ENCODE measurements at regions not wholly inside any gene's neighbourhood (a gene's known extent, or its start where the extent isn't known, plus 50 kb on each side); places are given as distances from the start of the nearest gene placed in this dataset.
"Not testable (repeated sequence)": the region's sequence is repeated elsewhere in the genome, so short reads cannot be mapped to it uniquely, and the experiment has no call there.

DNA sequence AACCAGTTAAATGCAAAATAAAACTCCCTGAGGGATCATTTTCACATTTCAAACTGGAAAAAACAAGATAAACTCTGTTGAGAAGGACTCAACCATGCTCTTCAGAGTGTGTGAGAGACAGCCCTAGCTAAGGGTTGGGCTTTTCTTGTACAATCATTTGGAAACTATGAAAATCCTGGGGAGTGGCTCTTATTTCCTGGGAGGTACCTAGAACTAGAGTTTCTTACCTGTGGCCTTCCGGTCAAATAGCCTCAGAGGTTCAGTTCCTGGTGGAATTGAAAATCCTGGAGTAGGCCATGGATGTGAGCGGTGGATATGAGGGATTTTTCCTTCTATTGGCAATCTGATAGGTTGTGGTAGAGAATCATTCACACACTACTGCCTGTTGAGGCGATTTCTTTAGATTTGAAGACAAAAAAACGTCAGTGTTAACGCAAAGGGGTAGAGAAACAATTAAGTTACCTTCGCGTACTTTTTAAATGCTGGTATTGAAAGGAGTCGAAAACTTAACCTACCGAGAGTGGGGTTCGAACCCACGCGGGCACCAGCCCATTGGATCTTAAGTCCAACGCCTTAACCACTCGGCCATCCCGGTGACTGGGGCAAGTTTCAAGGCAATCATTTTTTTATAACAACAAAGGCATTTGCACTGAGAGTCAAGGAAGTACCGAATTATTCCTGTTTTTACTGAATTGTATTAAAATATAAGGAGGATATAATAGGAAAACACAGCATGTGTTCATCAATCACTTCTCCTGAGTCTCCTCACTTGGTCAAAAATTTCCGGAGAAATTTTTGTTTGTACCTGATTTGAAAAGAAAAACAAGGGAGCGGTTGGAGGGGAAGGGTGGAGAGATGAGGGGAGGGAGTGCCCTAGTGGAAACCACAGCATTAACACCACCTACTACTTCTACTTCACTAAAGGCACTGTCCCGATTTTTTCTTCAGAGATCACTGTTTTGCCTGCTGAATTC lies 191.3 kb downstream of the OR2B2 start:
- DNase-seq, result no peak

DNA sequence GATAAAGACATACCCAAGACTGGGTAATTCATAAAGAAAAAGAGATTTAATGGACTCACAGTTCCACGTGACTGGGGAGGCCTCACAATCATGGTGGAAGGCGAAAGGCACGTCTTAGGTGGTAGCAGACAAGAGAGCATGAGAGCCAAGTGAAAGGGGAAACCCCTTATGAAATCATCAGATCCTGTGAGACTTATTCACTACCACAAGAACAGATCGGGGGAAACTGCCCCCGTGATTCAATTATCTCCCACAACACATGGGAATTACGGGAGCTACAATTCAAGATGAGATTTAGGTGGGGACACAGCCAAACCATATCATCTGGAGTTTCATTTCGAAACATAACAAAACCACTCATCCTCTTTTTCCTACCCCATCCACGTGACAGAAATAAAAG lies 193.2 kb downstream of the OR2B2 start:
- peak; percentile 40 for DNase-seq

DNA sequence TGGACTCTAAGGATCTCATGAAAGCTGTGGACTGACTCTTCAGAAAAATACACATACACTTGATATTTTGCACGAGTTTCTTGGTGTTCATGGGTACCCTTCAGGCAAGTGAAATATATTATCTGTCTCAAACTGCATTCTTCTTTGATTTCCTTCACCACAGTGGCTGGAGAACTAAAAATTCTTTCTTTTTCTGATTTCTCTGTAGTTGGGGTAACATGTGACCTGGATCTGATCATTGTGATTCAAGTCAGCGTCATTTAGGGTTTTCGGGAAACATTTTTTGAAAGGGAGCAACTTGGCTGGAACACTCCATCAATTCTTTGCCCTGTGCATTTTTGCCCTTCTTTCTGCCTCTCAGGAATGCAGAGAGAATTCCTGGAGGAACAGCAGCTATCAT lies 205.8 kb downstream of the OR2B2 start:
- no peak for DNase-seq

DNA sequence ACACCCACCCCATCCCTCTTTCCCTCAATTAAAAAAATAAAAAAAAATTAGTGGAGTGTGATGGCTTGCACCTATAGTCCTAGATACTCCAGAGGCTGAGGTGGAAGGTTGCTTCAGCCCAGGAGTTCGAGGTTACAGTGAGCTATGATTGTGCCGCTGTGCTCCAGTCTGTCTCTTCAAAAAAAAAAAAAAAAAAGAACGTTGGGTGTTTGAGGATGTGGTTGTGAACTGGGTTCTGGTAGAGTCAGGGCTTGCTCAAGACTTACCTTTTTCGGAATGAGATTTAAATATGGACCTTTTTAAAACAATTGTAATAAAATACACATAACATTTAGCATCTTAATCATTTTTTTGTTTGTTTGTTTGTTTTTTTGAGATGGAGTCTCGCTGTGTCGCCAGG lies 211.9 kb downstream of the OR2B2 start:
- no peak for DNase-seq

DNA sequence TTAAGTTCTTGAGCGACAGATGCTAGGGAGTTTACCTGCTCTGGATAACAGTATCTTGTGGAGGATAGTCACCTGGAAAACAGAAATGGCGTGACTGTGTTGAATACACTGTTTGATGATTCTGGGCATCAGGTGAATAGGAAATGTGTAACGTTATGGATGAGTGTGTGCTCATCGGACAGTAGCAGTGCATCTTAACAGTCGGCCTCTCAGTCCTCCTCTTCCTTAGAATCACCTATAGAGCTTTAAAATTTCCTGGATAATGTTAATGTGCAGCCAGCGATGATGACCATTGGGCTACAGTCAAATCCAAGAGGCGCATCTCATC lies 217.7 kb downstream of the OR2B2 start:
- DNase-seq, result no peak

DNA sequence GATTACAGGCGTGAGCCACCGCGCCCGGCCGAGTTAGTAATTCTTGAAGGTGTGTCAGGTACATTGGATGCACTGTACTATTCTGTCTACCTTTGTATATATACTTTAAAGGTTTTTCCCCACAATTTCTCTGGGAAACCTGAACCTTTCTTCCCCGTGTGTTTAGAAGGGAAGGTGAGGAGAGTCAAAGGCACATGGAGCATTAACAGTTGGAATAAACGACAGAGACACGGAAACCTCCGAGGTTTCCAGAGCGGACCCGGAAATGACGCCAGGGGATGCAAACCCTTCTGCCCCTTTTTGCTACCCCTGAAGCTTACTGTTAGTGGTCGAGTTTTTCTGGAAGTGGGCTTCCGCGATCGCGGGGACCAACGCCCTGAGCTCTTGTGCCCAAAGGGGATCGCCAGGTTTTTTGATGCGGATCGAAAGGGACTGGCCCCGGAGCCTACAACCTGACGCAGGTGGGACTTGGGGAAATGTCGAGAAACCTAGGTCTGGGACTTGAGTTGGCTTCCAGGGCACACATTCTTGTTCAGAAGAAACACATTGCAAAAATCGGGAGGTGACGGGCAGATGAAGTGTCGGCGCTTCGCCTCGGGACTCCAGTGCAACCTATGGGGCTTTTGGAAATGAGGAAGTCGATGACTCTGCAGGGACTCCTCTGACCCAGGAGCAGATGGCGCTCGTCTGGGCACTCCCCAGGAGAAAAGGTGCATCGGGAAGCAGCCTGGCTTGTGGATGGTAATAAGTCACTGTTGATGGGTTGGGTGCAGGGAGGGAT lies 218.2 kb downstream of the OR2B2 start:
- peak; percentile 32 for DNase-seq

DNA sequence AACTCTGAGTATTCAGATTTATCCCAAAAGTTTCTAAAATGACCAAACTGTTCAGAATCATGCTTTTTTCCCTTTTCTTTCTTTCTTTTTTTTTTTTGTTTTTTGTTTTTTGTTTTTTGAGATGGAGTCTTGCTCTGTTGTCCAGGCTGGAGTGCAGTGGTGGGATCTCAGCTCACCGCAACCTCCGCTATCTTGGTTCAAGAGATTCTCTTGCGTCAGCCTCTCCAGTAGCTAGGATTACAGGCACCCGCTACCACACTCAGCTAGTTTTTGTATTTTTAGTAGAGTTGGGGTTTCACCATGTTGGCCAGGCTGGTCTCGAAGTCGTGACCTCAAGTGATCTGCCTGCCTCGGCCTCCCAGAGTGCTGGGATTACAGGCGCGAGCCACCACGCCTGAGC lies 219.2 kb upstream of the ZNF184 start:
- DNase-seq, result not testable (repeated sequence)

DNA sequence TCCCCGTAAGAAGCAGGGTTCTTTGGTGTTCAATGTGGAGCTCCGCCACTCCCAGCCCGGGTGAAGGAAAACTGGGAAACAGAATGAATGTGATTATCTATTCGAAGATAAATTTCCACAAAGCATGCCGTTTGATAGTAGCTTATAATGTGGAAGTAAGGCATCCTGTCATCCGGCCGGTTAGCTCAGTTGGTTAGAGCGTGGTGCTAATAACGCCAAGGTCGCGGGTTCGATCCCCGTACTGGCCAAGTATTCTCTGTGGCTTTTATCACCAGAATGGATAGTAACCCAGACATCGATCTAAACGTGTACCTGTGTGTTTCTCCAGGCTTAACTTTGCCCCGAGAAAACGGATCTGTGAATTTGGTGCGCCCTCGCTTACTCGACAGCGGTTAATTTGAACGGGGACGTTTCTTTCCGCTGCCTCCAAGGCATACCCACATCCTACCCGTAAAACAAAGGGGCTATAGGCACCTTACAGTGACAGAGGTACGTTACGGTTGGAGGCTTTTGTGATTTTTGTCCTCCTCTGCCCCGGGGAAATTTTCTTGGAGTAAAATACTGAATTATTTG lies 215.2 kb upstream of the ZNF184 start:
- DNase-seq, result peak; percentile 76

DNA sequence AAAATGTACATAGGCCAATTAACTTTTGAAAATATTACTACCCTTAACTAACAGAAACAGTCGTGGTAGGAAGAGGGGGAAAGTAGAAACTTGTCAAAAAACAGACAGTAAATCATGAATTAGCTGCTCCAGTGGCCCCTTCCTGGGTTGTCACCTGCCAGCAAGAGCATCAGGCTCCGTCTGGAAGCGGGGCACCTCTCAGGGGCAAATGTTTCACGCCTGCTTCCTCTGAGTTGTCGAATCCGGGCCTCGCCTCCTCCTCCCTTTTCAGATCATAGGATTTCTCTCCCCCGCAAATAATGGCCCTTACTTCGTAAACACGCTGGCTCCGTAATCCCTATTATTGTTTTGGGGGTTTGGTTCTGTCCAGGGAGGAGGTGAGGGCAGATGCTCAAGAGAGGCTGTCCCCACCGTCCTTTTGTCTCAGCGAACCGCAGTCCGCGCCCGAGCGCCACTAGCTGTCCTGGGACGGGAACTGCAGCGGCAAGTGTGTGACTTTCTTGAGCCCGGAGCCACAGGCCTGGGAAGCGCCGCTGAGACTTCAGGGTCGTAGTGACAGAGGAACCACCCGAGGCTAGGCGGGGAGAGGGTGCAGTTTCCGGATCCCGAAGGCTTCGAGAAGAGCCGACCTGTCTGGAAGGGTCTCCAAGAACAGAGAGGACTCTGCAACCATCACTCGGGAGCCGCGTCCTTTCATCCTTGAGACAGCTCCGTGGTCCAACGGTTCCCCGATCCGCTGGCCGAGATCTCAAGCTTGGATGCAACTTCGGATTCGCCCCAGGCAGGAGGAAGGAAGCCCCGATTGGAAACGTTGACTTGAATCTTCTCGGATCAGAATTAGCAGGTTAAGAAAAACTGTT lies 214.5 kb upstream of the ZNF184 start:
- peak; percentile 78 for DNase-seq

DNA sequence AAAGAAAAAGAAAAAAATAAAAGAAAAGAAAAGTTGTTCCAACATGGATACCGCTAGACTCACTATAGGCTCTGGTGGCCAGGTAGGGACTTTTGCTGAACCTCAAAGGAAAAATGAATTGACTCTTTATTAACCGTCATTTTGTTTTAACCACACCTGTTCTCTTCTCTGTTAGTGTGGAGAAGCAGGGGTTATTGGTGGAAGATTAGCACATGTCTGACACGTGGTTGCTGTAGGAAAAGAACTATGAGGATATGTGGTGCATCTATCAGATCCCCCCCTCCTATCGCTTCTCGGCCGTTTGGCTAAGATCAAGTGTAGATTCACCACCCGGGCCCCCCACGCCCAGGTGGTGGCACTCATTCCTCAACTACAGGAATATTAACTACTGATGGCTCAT lies 212.4 kb upstream of the ZNF184 start:
- DNase-seq, result no peak

DNA sequence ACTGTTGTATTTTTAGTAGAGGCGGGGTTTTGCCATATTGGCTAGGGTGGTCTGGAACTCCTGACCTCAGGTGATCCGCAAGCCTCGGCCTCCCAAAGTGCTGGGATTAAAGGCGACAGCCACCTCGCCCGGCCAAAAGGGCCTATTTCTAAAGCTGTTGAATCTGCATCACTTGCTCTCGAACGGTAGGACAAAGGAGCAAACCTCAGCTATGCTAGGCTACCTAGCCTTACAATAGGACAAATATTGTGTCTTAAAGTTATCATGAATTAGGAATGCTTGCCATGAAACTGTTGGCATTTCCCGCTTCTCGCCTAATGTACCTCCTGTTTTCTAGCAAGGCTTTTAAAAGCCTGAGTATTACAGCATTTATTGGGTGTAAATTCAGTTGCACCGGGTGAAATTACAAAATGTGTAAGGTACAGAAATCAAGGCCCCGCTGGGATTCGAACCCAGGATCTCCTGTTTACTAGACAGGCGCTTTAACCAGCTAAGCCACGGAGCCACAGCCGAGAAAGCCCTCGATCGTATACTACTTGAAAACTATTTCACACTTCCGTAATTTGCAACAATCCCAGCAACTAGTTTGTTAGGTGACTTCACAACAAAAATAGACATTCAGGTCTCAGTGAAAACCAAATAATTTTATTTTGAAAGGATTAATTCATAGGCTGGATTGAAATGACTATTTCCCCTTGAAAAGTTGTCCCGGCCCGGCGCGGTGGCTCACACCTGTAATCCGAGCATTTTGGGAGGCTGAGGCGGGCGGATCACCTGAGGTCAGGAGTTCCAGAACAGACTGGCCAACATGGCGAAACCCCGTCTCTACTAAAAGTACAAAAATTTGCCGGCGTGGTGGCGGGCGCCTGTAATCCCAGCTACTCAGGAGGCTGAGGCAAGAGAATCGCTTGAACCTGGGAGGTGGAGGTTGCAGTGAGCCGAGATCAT lies 211.6 kb upstream of the ZNF184 start:
- DNase-seq, result peak; percentile 61

DNA sequence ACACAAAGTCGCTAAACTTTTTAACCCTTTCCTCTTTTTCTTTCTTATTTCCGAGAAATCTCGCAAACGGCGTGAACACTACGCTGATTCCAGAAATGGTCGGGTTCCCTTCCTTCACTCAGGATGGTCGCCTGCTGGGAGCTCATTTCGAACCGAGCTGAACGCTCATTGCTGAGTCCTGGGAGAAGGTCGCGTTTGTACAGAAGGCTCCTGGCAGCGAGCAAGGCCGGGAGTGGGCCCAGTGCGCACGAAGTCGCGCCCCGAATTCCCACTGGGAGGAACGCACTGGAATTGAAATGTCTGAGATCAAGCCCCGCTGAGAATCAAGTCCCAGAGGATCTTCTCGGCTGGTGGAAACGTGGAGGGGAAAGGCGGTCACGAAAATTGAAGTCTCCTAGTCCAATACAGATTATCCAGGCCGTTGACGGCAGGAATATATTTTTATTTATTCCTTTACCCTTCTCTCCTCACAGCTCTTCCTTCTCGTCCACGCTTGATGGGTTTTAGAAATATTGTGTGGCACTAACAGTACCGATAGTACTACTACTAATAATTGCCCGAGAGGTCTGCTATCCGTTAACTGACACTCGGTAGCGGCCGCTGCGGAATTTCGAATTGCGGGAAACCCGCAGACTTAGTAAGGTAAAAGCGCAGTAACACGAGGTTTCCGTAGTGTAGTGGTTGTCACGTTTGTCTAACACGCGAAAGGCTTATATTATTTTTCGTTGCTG lies 207.2 kb upstream of the ZNF184 start:
- DNase-seq, result no peak

DNA sequence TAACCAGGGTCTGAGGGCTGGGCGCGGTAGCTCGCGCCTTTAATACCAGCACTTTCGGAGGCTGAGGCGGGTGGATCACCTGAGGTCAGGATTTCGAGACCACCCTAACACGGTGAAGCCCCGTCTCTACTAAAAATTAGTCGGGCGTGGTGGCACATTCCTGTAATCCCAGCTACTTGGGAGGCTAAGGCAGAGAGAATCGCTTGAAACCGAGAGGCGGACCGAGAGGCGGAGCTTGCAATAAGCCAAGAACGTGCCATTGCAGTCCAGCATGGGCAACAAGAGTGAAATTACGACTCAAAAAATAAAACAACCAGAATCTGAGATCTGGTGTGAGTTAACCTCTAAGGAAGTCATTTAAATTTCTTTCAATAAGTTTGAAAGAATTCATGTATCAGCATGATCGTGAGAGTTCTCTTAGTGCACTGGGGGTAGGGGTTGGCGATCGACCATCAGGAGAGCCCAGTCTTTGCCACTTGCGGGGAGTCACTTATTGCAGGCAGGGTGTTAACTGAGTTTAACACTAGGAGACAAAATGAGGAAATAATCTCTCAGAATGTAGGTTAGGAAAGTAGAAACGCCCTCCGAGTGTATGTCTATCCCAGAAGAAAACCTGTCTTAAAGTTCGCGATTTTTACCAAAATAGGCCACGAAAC lies 206.5 kb upstream of the ZNF184 start:
- DNase-seq, result no peak

DNA sequence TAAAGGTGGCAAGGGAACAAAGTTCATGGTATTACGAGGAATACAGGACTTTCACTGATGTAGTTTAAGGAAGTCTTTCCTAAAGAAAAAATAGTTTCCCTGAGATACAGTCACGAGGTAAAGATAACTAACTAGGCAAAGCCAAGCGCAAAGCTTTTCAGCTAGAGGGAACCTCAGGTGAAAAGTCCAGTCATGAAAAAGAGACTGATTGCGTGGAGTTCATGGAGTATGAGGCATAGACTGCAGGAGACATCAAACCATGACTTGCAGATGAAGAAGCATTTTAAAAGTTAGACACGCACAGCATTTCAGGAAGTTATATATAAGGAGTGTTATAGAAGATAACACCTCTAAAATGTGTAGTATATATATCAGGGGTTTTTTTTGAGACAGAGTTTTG lies 205.6 kb upstream of the ZNF184 start:
- DNase-seq, result no peak

DNA sequence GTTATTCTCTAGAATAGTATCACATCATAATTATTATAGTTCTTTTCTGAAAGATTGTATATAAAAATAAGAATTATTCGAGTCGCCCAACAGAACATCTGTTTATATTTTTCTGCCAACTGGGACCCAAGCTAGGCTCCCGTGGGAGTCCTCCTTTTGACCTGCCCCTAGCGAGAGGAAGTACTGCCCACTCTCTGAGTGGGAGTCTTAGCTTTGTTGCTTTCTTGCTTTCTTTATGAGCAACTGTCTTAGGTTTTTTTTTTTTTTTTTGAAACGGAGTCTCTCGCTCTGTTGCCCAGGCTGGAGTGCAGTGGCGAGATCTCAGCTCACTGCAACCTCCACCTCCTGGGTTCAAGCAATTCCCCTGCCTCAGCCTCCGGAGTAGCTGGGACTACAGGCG lies 202.0 kb upstream of the ZNF184 start:
- DNase-seq, result no peak

DNA sequence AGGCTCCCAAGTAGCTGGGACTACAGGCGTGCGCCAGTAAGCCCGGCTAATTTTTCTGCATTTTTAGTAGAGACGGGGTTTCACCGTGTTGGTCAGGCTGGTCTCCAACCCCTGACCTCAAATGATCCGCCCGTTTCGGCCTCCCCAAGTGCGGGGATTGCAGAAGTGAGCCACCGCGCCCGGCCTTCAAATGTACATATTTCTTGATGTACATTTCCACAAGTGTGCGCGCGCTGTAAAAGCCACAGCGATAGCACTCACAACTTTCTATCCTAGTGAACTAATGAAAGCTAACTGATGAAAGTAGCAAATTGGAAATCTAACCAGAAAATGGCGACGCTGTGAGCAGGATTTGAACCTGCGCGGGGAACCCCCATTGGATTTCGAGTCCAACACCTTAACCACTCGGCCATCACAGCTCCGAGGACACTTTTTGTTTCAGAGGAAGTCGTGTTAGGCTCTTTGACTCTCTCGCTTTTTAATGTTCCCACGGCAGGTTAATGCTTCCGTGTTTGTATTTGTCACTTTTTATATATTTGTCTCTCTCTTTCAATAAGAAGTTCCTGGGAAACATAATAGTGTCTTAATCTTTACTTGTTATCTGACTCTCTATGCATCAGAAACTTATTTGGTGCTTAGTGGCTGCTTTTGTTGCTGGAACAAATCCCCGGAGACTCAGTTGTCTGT lies 199.4 kb upstream of the ZNF184 start:
- no peak for DNase-seq

DNA sequence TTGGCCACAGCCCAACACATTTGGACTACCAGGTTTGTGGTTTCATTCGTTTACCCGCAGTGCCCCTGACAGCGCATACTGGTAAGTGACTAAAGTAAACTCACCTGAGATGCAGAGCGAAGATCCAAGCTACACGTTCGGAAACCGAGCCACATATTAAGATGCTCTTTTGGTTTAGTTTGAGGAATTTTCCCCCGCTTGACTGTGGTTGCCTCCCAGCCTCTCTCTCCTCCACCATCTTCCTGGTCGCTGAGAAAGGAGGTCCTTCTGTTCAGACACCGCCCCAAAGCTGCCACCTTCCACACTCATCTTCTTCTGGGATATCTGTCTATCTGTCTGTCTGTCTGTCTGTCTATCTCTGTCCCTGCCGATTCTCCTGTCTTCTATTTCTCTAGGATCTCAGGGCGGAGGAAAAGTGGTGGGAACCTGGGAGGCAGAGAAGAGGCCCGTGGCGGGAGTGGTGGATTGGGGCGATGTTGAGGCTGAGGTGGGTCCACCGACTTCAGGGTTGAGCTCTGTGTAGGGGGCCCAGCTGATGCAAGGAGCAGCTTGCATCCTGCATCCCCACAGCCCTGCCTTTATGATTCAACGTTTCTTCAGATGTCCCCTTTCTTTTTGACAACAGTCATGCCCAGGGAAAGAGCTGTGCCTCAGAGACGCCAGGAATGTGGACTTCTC lies 196.9 kb upstream of the ZNF184 start:
- DNase-seq, result no peak

DNA sequence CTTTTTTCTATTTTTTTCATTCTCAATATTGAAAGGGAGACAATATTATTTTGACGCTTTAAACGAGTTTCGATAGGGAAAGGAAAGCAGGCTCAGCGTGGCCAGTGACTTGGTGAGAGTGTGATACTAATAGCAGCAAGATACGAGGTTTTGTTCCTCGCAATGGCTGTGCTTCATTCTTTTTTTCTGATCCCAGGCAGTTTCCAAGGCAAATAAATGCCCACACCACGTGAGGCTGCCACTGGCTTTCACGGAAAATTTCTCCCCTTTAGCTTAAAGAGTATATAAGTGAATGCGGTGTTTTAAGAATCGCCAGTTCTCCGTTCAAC lies 196.4 kb upstream of the ZNF184 start:
- DNase-seq, result no peak

All from suppressor macrophage treated with lipopolysaccharide for 4 hours (primary cell).